ENCODE measurements at regions not wholly inside any gene's neighbourhood (a gene's known extent, or its start where the extent isn't known, plus 50 kb on each side); places are given as distances from the start of the nearest gene placed in this dataset.

DNA sequence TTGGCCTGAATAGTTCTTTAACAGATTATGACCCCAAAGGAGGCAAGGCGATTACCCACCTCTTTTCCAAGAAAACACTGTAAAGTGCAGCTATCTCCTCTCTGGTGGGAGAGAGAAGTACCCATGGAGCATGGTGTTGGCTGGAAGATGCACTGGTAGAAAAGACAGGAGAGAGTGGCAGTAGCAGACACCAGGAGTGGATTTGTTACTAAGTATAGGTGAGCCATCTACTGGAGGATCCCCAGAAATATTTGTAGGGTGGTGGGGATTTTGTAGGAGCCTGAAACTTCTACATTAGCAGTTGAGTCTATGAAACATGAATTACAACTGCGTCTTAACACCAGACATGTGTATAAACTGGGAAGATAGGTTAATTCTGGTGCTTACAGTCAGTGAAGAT lies 148.0 kb downstream of the SLC38A4 start:
- peak; percentile 43 for DNase-seq
- H3K36me3 ChIP-seq (replicated peaks; ENCODE audit: control insufficient read depth, insufficient read depth, low read length): no peaks in the 10 kb centered on the region
- no peaks in the 10 kb centered on the region for H3K27me3 ChIP-seq (ENCODE audit: control insufficient read depth, insufficient read depth, low read length)
- H3K4me3 ChIP-seq (ENCODE audit: insufficient read depth, low read depth, low read length): no peak overlapping the region

DNA sequence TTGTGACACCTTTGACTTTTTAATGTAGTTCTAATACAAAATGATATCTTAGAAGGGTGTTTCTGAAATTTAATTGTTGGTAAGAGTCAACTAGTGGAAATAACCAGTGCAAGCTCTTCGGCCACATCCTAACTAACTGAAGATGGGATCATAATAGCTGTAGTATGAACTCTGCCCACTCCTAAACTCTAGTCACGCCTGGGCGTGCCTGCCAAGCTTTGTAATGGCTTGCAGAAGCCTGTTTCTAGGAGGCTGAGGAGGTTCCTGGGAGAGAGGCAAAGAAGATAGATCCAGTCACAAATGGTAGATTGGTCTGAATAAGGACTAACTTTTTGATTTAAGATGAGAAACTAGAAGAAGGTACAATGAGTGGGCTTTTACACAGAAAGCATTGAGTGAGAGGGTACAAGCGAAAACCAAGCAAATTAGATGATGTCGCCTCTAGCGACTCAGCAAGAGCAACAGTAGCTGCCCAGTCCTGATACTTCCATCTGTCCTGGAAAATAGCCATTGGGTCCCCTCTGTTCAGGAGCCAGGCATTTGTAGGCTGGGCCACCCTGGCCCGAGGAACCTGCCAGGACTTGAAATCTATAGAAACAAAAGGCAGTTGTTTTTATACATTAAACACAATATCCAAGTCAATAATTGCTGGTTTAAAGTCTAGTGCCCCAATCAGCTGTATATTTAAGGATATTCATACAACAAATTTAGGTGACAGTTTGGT lies 148.8 kb downstream of the SLC38A4 start:
- H3K27me3 ChIP-seq (ENCODE audit: control insufficient read depth, insufficient read depth, low read length): no peaks in the 10 kb centered on the region

DNA sequence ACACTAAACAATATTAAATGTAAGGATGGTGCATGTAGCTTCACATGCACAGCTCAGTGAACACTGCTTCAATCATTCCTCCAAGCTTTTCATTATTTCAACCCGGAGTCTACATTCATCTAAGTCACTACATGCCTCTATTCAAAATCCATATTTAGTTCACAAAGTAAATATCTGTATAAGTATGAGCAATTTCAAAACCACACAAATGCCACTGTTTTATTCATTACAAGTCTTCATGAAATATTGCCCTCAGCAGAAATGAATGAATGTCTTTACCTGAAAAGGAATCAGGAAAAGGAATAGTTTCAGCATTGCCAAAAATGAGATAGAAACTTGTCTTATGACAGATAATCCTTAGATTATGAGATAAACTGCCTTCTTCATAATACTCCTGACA lies 149.4 kb downstream of the SLC38A4 start:
- DNase-seq: no peak
- Histone ChIP-seq H3K36me3 (replicated peaks; ENCODE audit: control insufficient read depth, insufficient read depth, low read length) (no peaks in the 10 kb centered on the region), H3K27me3 (ENCODE audit: control insufficient read depth, insufficient read depth, low read length) (no peaks in the 10 kb centered on the region), H3K4me3 (ENCODE audit: insufficient read depth, low read depth, low read length) (no peak overlapping the region)

More for the DNA sequence above, 148.8 kb downstream of the SLC38A4 start:
- Histone ChIP-seq H3K36me3 (replicated peaks; ENCODE audit: control insufficient read depth, insufficient read depth, low read length) (no peaks in the 10 kb centered on the region), H3K4me3 (ENCODE audit: insufficient read depth, low read depth, low read length) (no peak overlapping the region)
- no peak for DNase-seq

- DNase-seq: peak; percentile 20
- Histone ChIP-seq H3K27me3 (ENCODE audit: control insufficient read depth, insufficient read depth, low read length) (no peaks in the 10 kb centered on the region), H3K36me3 (replicated peaks; ENCODE audit: control insufficient read depth, insufficient read depth, low read length) (no peaks in the 10 kb centered on the region), H3K4me3 (ENCODE audit: insufficient read depth, low read depth, low read length) (no peak overlapping the region)
These were observed 150.1 kb downstream of the SLC38A4 start for GRCh38 chr12:46675736-46676135.

DNA sequence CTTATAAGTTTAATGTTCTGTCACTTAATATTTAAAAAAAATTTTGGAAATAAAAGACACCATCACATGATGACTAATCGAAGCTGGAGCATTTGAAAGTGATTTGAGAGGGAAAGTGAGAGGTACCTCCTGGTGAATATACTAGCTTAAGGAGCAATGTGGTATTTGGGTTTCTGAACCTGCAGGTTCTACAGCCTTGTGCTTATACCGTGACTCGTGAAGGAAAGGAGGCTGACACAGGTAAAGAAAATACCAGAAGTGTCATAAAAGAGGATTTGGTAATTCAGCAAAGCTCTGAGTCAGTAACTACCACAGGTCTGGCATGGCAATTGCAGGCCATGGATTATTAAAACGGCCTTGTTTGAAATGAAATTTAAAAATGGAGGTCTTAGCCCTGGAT lies 151.0 kb downstream of the SLC38A4 start:
- H3K27me3 ChIP-seq (ENCODE audit: control insufficient read depth, insufficient read depth, low read length): no peaks in the 10 kb centered on the region
- no peak overlapping the region for H3K4me3 ChIP-seq (ENCODE audit: insufficient read depth, low read depth, low read length)
- no peaks in the 10 kb centered on the region for H3K36me3 ChIP-seq (replicated peaks; ENCODE audit: control insufficient read depth, insufficient read depth, low read length)
- no peak for DNase-seq

DNA sequence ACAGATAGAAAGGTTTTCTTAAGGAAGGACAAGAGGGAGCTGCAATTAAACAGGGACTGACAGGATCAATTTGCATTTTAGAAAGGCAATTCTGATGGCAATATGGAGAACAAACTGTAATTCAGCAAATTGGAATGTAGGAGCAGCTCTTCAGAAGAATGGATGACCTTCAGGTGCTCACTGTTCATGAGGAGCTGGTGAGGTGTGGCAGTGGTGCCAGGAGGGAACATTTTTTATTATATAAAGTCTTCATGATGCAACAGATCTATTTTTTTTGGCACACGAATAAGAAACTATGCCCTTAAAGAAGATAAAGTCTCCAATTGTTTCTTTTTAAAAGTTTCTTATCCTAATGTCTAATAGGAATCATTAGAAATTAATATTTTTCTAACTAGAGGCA lies 151.7 kb downstream of the SLC38A4 start:
- no peak for DNase-seq
- no peaks in the 10 kb centered on the region for H3K27me3 ChIP-seq (ENCODE audit: control insufficient read depth, insufficient read depth, low read length)
- H3K4me3 ChIP-seq (ENCODE audit: insufficient read depth, low read depth, low read length): no peak overlapping the region
- H3K36me3 ChIP-seq (replicated peaks; ENCODE audit: control insufficient read depth, insufficient read depth, low read length): no peaks in the 10 kb centered on the region

GRCh38 chr12:46671102-46671501 lies 154.7 kb downstream of the SLC38A4 start:
- H3K36me3 ChIP-seq (replicated peaks; ENCODE audit: control insufficient read depth, insufficient read depth, low read length): no peaks in the 10 kb centered on the region
- no peak overlapping the region for H3K4me3 ChIP-seq (ENCODE audit: insufficient read depth, low read depth, low read length)

GRCh38 chr12:46670636-46671035 lies 155.2 kb downstream of the SLC38A4 start:
- DNase-seq: no peak
- H3K4me3 ChIP-seq (ENCODE audit: insufficient read depth, low read depth, low read length): no peak overlapping the region
- H3K27me3 ChIP-seq (ENCODE audit: control insufficient read depth, insufficient read depth, low read length): no peaks in the 10 kb centered on the region
- no peaks in the 10 kb centered on the region for H3K36me3 ChIP-seq (replicated peaks; ENCODE audit: control insufficient read depth, insufficient read depth, low read length)

More at GRCh38 chr12:46671102-46671501, 154.7 kb downstream of the SLC38A4 start:
- no peak for DNase-seq
- H3K27me3 ChIP-seq (ENCODE audit: control insufficient read depth, insufficient read depth, low read length): no peaks in the 10 kb centered on the region

DNA sequence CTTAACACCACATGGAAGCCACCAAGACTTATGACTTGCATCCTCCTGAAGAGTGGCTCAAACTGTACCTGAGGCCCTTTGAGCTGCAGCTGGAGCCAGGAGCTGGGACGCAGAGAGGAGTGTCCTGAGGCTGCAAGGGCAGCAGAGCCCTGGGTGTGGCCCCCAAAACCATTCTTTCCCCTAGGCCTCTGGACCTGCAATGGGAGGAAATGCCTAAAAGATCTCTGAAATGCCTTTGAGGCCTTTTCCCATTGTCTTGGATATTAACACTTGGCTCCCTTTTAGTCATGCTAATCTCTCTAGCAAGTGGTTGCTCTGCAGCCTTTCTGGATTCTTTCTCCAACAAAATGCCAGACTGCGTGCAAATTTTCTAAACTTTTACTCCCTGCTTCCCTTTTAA lies 156.1 kb downstream of the SLC38A4 start:
- Histone ChIP-seq H3K27me3 (ENCODE audit: control insufficient read depth, insufficient read depth, low read length) (no peaks in the 10 kb centered on the region), H3K4me3 (ENCODE audit: insufficient read depth, low read depth, low read length) (no peak overlapping the region), H3K36me3 (replicated peaks; ENCODE audit: control insufficient read depth, insufficient read depth, low read length) (no peaks in the 10 kb centered on the region)
- peak; percentile 10 for DNase-seq

DNA sequence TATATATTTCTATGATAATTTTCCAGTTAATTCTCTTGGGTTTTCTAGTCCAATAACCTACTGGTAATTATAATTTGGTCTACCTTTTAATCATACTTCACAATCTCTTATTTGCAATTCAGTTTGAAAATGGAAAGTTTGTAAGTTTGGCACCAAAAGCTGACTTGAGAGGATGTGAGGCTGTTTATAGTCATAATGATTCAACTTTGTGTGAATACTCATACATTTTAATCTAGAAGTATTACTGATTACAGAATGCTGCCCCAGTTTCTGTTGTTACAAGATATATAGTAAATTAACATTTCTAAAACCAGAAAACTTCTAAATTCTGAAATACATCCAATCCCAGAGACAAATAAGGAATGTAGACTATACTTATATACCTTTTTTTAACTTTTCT lies 158.2 kb downstream of the SLC38A4 start:
- Histone ChIP-seq H3K36me3 (replicated peaks; ENCODE audit: control insufficient read depth, insufficient read depth, low read length) (no peaks in the 10 kb centered on the region), H3K27me3 (ENCODE audit: control insufficient read depth, insufficient read depth, low read length) (no peaks in the 10 kb centered on the region), H3K4me3 (ENCODE audit: insufficient read depth, low read depth, low read length) (no peak overlapping the region)
- no peak for DNase-seq

DNA sequence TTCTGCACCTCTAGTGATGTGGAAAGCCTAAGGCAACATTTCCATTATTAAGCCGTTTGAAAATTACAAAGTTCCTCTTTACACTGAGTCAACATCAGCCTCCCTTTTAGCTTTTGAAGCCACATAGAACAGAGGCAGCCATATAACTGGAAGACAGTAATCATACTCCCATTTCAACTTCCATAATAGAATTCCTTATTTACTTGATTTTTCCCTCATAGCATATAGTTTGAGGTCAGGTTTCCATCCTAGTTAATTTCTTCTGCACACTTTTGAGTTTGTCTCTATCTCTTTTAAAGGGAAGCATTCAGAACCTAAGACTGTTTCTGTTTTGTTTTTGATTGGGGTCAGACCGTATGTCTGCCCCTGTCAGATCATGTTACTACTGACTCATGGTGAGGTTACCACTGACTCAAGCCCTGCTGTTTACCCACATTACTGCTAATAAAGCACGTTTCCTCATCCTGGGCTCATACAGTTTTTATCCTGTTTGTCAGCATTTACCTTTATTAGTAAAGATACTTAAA lies 161.0 kb downstream of the SLC38A4 start:
- no peak for DNase-seq
- Histone ChIP-seq H3K27me3 (ENCODE audit: control insufficient read depth, insufficient read depth, low read length) (no peaks in the 10 kb centered on the region), H3K36me3 (replicated peaks; ENCODE audit: control insufficient read depth, insufficient read depth, low read length) (no peaks in the 10 kb centered on the region), H3K4me3 (ENCODE audit: insufficient read depth, low read depth, low read length) (no peak overlapping the region)

- DNase-seq: no peak
- H3K27me3 ChIP-seq (ENCODE audit: control insufficient read depth, insufficient read depth, low read length): no peaks in the 10 kb centered on the region
- no peaks in the 10 kb centered on the region for H3K36me3 ChIP-seq (replicated peaks; ENCODE audit: control insufficient read depth, insufficient read depth, low read length)
These were observed 162.5 kb downstream of the SLC38A4 start for GRCh38 chr12:46663318-46663717.

DNA sequence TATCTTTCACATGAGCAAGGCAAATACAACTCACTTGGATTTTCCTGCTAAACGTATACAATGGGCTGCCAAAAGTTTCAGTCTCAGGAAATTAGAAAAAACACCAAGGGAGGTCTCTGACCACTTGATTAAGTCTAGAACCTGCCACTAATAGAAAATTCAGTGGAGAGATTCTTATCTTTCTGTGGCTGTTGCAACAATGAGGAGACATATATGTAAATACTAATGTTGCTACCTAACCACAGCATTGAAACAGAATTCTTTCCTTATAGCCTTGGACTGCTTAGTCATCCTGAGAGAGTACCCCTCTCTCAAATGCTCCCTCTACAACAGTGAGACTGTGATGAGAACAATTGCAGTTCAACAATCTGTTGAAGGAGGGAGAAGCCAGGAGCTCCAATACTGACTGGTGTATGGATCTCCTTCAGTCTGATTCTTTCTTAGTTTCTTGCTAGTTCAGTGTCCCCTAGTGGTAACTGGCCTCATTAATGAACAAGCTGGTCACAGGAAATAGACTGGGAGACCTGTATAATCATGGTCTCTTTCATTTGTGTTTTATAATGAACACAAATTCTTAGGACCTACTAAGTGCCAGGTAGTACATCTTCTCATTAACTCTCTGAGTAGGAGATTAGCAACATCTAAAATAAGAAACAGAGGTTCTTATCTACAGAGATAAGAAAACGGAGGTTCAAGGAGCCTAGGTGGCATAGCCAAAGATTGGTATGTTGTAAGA lies 164.5 kb downstream of the SLC38A4 start:
- no peaks in the 10 kb centered on the region for H3K36me3 ChIP-seq (replicated peaks; ENCODE audit: control insufficient read depth, insufficient read depth, low read length)
- peak; percentile 33 for DNase-seq
- H3K4me3 ChIP-seq (ENCODE audit: insufficient read depth, low read depth, low read length): no peak overlapping the region
- no peaks in the 10 kb centered on the region for H3K27me3 ChIP-seq (ENCODE audit: control insufficient read depth, insufficient read depth, low read length)

More at GRCh38 chr12:46663318-46663717, 162.5 kb downstream of the SLC38A4 start:
- H3K4me3 ChIP-seq (ENCODE audit: insufficient read depth, low read depth, low read length): no peak overlapping the region

DNA sequence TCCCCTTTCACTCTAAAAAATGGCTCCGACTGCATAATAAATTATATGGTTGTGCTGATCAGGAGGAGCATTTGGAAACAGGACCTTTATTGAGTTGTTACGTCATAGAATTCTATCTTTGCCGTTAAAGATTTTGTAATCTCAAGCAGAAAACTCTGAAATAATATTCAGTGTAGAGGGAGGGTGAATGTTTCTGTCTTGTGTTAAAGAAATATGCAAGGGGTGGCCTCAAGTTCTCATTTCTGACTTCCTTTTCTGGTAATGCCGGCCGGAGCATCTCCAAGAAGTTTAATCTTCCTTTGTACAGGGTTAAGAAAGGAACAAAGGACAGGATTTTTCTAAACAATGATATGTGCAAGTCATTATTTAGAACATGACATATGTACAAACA lies 165.1 kb downstream of the SLC38A4 start:
- no peaks in the 10 kb centered on the region for H3K36me3 ChIP-seq (replicated peaks; ENCODE audit: control insufficient read depth, insufficient read depth, low read length)
- DNase-seq: no peak
- no peaks in the 10 kb centered on the region for H3K27me3 ChIP-seq (ENCODE audit: control insufficient read depth, insufficient read depth, low read length)
- no peak overlapping the region for H3K4me3 ChIP-seq (ENCODE audit: insufficient read depth, low read depth, low read length)

- H3K36me3 ChIP-seq (replicated peaks; ENCODE audit: control insufficient read depth, insufficient read depth, low read length): no peaks in the 10 kb centered on the region
- H3K27me3 ChIP-seq (ENCODE audit: control insufficient read depth, insufficient read depth, low read length): no peaks in the 10 kb centered on the region
- no peak for DNase-seq
- no peak overlapping the region for H3K4me3 ChIP-seq (ENCODE audit: insufficient read depth, low read depth, low read length)
These were observed 165.5 kb downstream of the SLC38A4 start for GRCh38 chr12:46660276-46660675.

Measured in H7 (cell line).